K562 (cell line): ENCODE measurements at regions not wholly inside any gene's neighbourhood (a gene's known extent, or its start where the extent isn't known, plus 50 kb on each side); places are given as distances from the start of the nearest gene placed in this dataset.

Source experiments
- ATAC-seq: fragments of 200-7000 bp; cut with Tn5 transposase; 3 replicates; pipeline ENCODE4 v1.9.1; 2020; ENCODE audit warnings: moderate library complexity
- BruUV-seq: library from RNA; stranded (reverse); fragments of 400-500 nt; replicated peaks from 2 replicates; lab custom pipeline; 2021; lab: Mats Ljungman, UMichigan
- CTCF ChIA-PET: fragments of 300-600 bp; formaldehyde crosslinking; extraction: SDS; loops from one replicate; lab custom pipeline; 2021; ENCODE audit warnings: low intra/inter-chr PET ratio; lab: Yijun Ruan, JAX
- POLR2A ChIA-PET: fragments of 300-600, 350-650 bp; sonication (Branson Sonifier 250); formaldehyde crosslinking; extraction: SDS; loops from one replicate; lab custom pipeline; 2021; ENCODE audit warnings: antibody characterized with exemption, inconsistent platforms; lab: Yijun Ruan, JAX
- DNase-seq, 4 experiments: peaks; one replicate each; pipeline versions ENCODE4 v3.0.0 to v3.0.0-alpha.2; 2011 to 2018; ENCODE audit warnings: low spot score in 3 of 4, mixed read lengths in 3 of 4; ENCODE audit errors: extremely low read depth in 1 of 4
- FAIRE-seq: peaks from 2 replicates; lab custom pipeline; 2011; peaks lifted over from hg19 to GRCh38; lab: Jason Lieb, UNC
- H2AFZ ChIP-seq: 2 replicates; pipeline ENCODE4 v1.6.0; 2011; ENCODE audit warnings: low read depth, low read length, control low read depth, inconsistent platforms
- H3K27ac ChIP-seq: fragments of 200-600 bp; 3 replicates; pipeline ENCODE4 v1.8.0; 2011; ENCODE audit warnings: low read depth, mild to moderate bottlenecking, control low read depth, inconsistent platforms, low read length, moderate library complexity, mixed read lengths; ENCODE audit errors: extremely low read depth
- H3K27me3 ChIP-seq, 2 experiments: fragments of 300-600 bp in 1 of 2; 2 replicates in 1 of 2; 3 replicates in 1 of 2; pipeline versions ENCODE4 v1.6.0 to v1.8.0; 2011; ENCODE audit warnings: inconsistent platforms in 2 of 2, low read length in 2 of 2, mild to moderate bottlenecking in 1 of 2, mixed read lengths in 1 of 2, moderate library complexity in 1 of 2; ENCODE audit not compliant: control insufficient read depth in 2 of 2, insufficient read depth in 2 of 2
- H3K36me3 ChIP-seq: fragments of 300-600 bp; 3 replicates; pipeline ENCODE4 v1.8.0; 2011; ENCODE audit warnings: mild to moderate bottlenecking, low read length, inconsistent platforms; ENCODE audit not compliant: control insufficient read depth, insufficient read depth
- H3K4me1 ChIP-seq, 2 experiments: fragments of 200-600 bp in 1 of 2; replicated peaks in 1 of 2; 2 replicates in 1 of 2; 3 replicates in 1 of 2; pipeline versions ENCODE4 v1.5.1 to v1.8.0; 2011; ENCODE audit warnings: inconsistent platforms in 2 of 2, low read length in 2 of 2, mild to moderate bottlenecking in 1 of 2, mixed read lengths in 1 of 2, moderate library complexity in 1 of 2; ENCODE audit not compliant: control insufficient read depth in 2 of 2, insufficient read depth in 2 of 2
- H3K4me2 ChIP-seq: 2 replicates; pipeline ENCODE4 v1.6.1; 2011; ENCODE audit warnings: low read length, control low read depth, inconsistent platforms, mixed read lengths; ENCODE audit not compliant: insufficient read depth
- H3K4me3 ChIP-seq: fragments of 200-600 bp; sonication (generic), shearing (Covaris generic); 2 replicates; pipeline ENCODE4 v1.5.1; 2016; ENCODE audit warnings: control low read depth, inconsistent platforms
- H3K79me2 ChIP-seq: fragments of 200-600 bp; 3 replicates; pipeline ENCODE4 v1.8.0; 2011; ENCODE audit warnings: low read length, inconsistent platforms; ENCODE audit not compliant: control insufficient read depth, insufficient read depth
- H3K9ac ChIP-seq, 2 experiments: 2 replicates each; pipeline versions ENCODE4 v1.6.0 to v1.6.1; 2011; ENCODE audit warnings: low read depth in 2 of 2, low read length in 2 of 2, control low read depth in 1 of 2, inconsistent platforms in 1 of 2, mild to moderate bottlenecking in 1 of 2, mixed read lengths in 1 of 2; ENCODE audit not compliant: insufficient read depth in 1 of 2
- H3K9me1 ChIP-seq: one replicate; pipeline ENCODE4 v1.6.0; 2011; ENCODE audit warnings: inconsistent platforms, mild to moderate bottlenecking, low read length, moderate library complexity; ENCODE audit not compliant: control insufficient read depth, insufficient read depth
- H3K9me3 ChIP-seq: replicated peaks from 2 replicates; pipeline ENCODE4 v1.5.1; 2011; ENCODE audit warnings: low read depth, low read length, inconsistent platforms; ENCODE audit not compliant: control insufficient read depth, insufficient read depth
- H4K20me1 ChIP-seq: replicated peaks from 2 replicates; pipeline ENCODE4 v1.6.1; 2011; ENCODE audit warnings: low read length, inconsistent platforms, mixed read lengths; ENCODE audit not compliant: control insufficient read depth, insufficient read depth
- ARID1B ChIP-seq: fragments of 450-650 bp; IDR thresholded peaks from 2 replicates; pipeline ENCODE4 v1.6.1; 2016; ENCODE audit warnings: antibody characterized with exemption, mild to moderate bottlenecking, inconsistent platforms
- BACH1 ChIP-seq: fragments of 200-800 bp; sonication (Bioruptor generic); IDR thresholded peaks from 2 replicates; pipeline ENCODE4 v1.6.1; 2016; ENCODE audit warnings: missing genetic modification characterization, missing compliant biosample characterization
- BDP1 ChIP-seq: IDR thresholded peaks from 3 replicates; pipeline ENCODE4 v1.6.1; 2011; ENCODE audit not compliant: insufficient read length, insufficient read depth
- CREBBP ChIP-seq: IDR thresholded peaks from one replicate; pipeline ENCODE4 v1.6.1; 2012; ENCODE audit warnings: low read depth, mild to moderate bottlenecking, control low read depth, inconsistent platforms, low read length
- DPF2 ChIP-seq: fragments of 450-650 bp; IDR thresholded peaks from 2 replicates; pipeline ENCODE4 v1.6.1; 2016
- EHMT2 ChIP-seq: fragments of 450-650 bp; IDR thresholded peaks from 2 replicates; pipeline ENCODE4 v1.6.1; 2018; ENCODE audit warnings: antibody characterized with exemption
- HNRNPUL1 ChIP-seq: fragments of 200-400 bp; formaldehyde crosslinking; IDR thresholded peaks from 2 replicates; pipeline ENCODE4 v1.6.1; 2017; ENCODE audit warnings: low read length
- IRF2 ChIP-seq: sonication (generic); formaldehyde crosslinking; IDR thresholded peaks from 2 replicates; pipeline ENCODE4 v1.8.1; 2022; ENCODE audit warnings: mild to moderate bottlenecking, missing genetic modification reagents
- KDM5B ChIP-seq: fragments of 200-600 bp; sonication (generic); IDR thresholded peaks from 2 replicates; pipeline ENCODE4 v1.6.1; 2012; ENCODE audit warnings: low read depth, mild to moderate bottlenecking, moderate library complexity, low read length, control low read depth, inconsistent platforms; ENCODE audit not compliant: insufficient replicate concordance
- PHB2 ChIP-seq: fragments of 450-650 bp; IDR thresholded peaks from 2 replicates; pipeline ENCODE4 v1.6.1; 2017; ENCODE audit warnings: low read depth
- RAD51 ChIP-seq: fragments of 450-650 bp; IDR thresholded peaks from 2 replicates; pipeline ENCODE4 v1.7.1; 2016; ENCODE audit warnings: low read depth, mild to moderate bottlenecking, borderline replicate concordance
- U2AF2 ChIP-seq: fragments of 200-400 bp; formaldehyde crosslinking; optimal IDR thresholded peaks from 2 replicates; pipeline ENCODE3; 2017; ENCODE audit warnings: low read depth, mild to moderate bottlenecking, low read length
- ZNF311 ChIP-seq: fragments of 250-450 bp; sonication (Bioruptor Pico); IDR thresholded peaks from 2 replicates; pipeline ENCODE4 v1.4.0; 2020; ENCODE audit warnings: mild to moderate bottlenecking, moderate library complexity
- WGBS: fragments of 100-300 bp; shearing (Covaris generic); methylation state at CpG from one replicate; pipeline ENCODE4 v1.1.6; 2016; ENCODE audit warnings: low coverage, mixed read lengths; ENCODE audit not compliant: insufficient coverage; ENCODE audit errors: missing lambda C conversion rate; 5-methylcytosine and 5-hydroxymethylcytosine counted together
- in situ Hi-C: fragments of 300-500 bp; cut with MboI; formaldehyde crosslinking; loops from 4 replicates; pipeline ENCODE4 v1.15.0; 2018; ENCODE audit warnings: inconsistent platforms, mixed read lengths
- intact Hi-C: fragments of 100-400 bp; cut with micrococcal nuclease; formaldehyde crosslinking; loops from 2 replicates; pipeline ENCODE4 v1.14.2; 2022

DNA sequence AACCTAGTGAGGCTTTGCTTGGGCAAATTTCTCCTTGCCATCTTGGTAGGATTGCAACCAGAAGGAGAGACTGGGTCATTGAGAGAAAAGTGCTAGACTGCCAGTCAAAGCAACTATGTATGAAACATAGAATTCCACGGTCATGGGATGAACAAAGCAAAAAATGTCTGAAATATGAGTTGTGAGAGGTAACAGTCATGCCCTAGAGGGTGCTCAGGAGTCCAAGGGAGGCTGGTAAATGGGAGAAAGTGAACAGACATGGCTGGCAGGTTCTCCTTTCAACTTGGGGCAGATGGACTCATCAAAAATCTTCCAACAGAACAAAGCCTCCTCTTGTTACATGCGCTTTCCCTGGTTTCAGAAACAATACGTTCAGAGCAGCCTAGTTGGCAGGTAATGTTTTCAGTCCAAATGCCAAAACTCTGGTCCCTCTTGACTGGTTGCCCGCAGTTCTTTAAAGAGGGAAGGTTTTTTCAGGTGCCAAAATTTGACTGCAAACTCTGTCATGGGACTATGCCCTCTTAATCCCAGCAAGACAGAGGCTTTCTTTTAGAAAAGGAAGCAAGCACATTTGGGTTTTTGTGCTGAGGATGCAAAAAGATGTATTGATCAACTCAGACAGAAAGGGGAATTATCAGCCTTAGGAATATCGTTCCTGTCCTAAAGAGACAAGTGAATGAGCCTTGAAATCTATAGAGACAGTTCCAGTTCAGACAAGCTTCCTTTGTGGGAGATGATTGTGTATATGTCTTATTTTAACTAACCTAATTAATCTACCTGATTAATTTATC, 68.5 kb upstream of the SASH1 start (continued):
- no peak for TF ChIP-seq BDP1

- Histone ChIP-seq H3K9ac (no peak overlapping the region), H3K27me3 (peaks cover 13 to 14% of the 10 kb centered on the region in 2 experiments), H2AFZ (no peak overlapping the region), H3K4me1 (no peaks in the 10 kb centered on the region), H3K79me2 (no peaks in the 10 kb centered on the region), H4K20me1 (no peaks in the 10 kb centered on the region; the same call in 1 of the 2 replicates), H3K27ac (no peak overlapping the region), H3K4me2 (no peak overlapping the region), H3K9me3 (no peaks in the 10 kb centered on the region), H3K36me3 (no peaks in the 10 kb centered on the region), H3K9me1 (no peaks in the 10 kb centered on the region), H3K4me3 (no peak overlapping the region)
- in situ Hi-C loops (no loop called here), intact Hi-C loops (no loop called here)
- no TSS peak for BruUV-seq
- POLR2A ChIA-PET: no interaction called here
- DNase-seq (no peak), FAIRE-seq (no peak), ATAC-seq (no peak)
- no peak for TF ChIP-seq ZNF311 (CRISPR knock-in tag)
- CTCF ChIA-PET: interaction anchor here (0.6 kb wide), 1 partner anchor 865 kb away, joined by 3 read pairs; no protein-coding TSS in a partner anchor
- 3% methylated on average over 2 of the region's 2 CpGs for WGBS
Measured at GRCh38 chr6:148274809-148275208, 67.8 kb upstream of the SASH1 start.

DNA sequence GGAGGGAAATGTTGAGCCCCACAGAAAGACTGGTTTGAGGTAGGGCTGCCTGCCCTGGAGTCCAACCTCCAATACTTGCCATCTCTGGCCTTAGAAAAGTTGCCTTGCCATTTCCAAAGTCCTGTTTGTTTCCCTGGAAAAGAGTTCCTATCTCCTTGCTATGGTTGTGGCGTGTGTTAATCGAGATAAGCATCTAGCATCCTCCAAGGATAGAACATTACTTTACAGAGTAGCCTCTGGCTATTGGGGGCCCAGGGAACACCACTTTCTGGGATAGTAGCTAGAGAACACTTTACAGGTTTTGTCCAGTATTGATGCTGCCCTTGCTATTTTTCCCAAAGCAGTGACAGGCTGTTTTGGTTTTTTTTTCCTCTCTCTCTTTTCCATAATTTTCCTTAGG, 57.4 kb upstream of the SASH1 start:
- H3K27ac ChIP-seq: no peak overlapping the region
- H3K4me2 ChIP-seq: no peak overlapping the region
- no peak overlapping the region for H2AFZ ChIP-seq
- DNase-seq: no peak
- no peaks in the 10 kb centered on the region for H3K4me1 ChIP-seq
- TF ChIP-seq IRF2 (CRISPR knock-in tag) (no peak), BACH1 (tag) (no peak), ARID1B (no peak), PHB2 (no peak), RAD51 (no peak), EHMT2 (no peak), U2AF2 (no peak), HNRNPUL1 (no peak), CREBBP (no peak), DPF2 (no peak), KDM5B (no peak)
- TF ChIP-seq, all 486 proteins: peak for 0
- no peaks in the 10 kb centered on the region for H3K79me2 ChIP-seq
- FAIRE-seq: no peak
- BruUV-seq: no TSS peak
- H3K9me1 ChIP-seq: no peaks in the 10 kb centered on the region
- CTCF ChIA-PET: interaction anchor here (0.5 kb wide), 1 partner anchor 20 kb away, joined by 5 read pairs; no protein-coding TSS in a partner anchor
- H3K9ac ChIP-seq: no peak overlapping the region
- 0% methylated on average over 2 of the region's 2 CpGs for WGBS
- intact Hi-C loops: no loop called here
- no peaks in the 10 kb centered on the region for H3K36me3 ChIP-seq
- no peak for ATAC-seq
- no peaks in the 10 kb centered on the region for H3K9me3 ChIP-seq
- in situ Hi-C loops: no loop called here
- no peaks in the 10 kb centered on the region; the same call in 1 of the 2 replicates for H4K20me1 ChIP-seq
- POLR2A ChIA-PET: no interaction called here
- H3K4me3 ChIP-seq: no peak overlapping the region
- peaks cover 21 to 59% of the 10 kb centered on the region in 2 experiments; a peak in 4 of 5 replicates for H3K27me3 ChIP-seq
